ENCODE measurements at regions not wholly inside any gene's neighbourhood (a gene's known extent, or its start where the extent isn't known, plus 50 kb on each side); places are given as distances from the start of the nearest gene placed in this dataset.

- no peak for TF ChIP-seq POLR2A (IDR thresholded peaks at IDR 0.05)
- no peak for TF ChIP-seq CTCF (IDR thresholded peaks at IDR 0.05)
Observed at GRCh38 chr3:31224936-31225335, 307.8 kb upstream of the STT3B start.
